ENCODE measurements at regions not wholly inside any gene's neighbourhood (a gene's known extent, or its start where the extent isn't known, plus 50 kb on each side); places are given as distances from the start of the nearest gene placed in this dataset.
"Not testable (repeated sequence)": the region's sequence is repeated elsewhere in the genome, so short reads cannot be mapped to it uniquely, and the experiment has no call there.

DNA sequence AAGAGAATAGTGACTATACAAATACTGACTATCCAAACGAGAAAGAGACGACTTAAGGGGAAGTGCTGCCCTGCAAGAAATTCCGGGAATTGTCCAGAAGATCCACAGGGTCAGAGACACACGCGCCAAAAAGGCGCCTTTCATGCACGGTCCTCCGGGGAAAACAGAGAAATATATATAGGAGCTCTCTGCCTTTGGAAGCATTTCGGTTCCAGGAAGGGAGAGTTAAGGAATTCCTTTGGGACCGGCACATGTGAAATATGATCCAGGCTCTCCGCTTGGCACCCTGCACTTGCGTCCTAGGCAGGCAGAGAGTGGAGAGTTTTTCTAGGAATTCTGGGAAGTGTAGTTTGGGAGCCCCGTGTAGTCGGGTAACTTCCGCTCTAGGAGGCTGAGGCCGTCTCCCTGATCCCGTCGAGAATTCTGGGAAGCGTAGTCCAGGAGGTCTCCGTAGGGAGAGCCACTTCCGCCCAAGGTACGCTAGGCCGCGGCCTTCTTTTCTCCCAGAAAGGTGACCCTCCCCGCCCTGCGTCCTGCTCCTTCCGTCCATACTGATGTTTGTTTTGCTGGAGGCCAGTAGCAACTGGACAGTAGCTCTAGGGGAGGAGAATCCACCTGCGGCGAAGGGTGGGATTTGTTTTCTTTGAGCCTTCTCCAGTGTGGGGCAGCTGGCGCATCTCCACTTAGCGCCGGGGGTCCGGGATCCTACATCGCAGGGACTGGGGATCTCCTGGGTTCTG, 69.4 kb upstream of the GPR39 start:
- H3K4me3 ChIP-seq (ENCODE audit: low read length, poor library complexity, severe bottlenecking); H3K79me2 ChIP-seq (ENCODE audit: insufficient read depth, low read length); H3K4me2 ChIP-seq (ENCODE audit: low read depth, low read length, poor library complexity, severe bottlenecking); H4K20me1 ChIP-seq (ENCODE audit: insufficient read depth, low read length, poor library complexity, severe bottlenecking); H3K4me1 ChIP-seq (ENCODE audit: insufficient read depth, low read length, poor library complexity, severe bottlenecking); H3K9me3 ChIP-seq (ENCODE audit: insufficient read depth, low read depth, low read length); H2AFZ ChIP-seq (ENCODE audit: low read length); H3K9me2 ChIP-seq (replicated peaks; ENCODE audit: low read depth, low read length); H3F3A ChIP-seq (ENCODE audit: low read depth); H3K9ac ChIP-seq (ENCODE audit: low read depth, low read length, poor library complexity, severe bottlenecking); H3K36me3 ChIP-seq (ENCODE audit: insufficient read depth, low read length); H3K27me3 ChIP-seq (ENCODE audit: insufficient read depth, low read length, poor library complexity, severe bottlenecking): not testable (repeated sequence)

DNA sequence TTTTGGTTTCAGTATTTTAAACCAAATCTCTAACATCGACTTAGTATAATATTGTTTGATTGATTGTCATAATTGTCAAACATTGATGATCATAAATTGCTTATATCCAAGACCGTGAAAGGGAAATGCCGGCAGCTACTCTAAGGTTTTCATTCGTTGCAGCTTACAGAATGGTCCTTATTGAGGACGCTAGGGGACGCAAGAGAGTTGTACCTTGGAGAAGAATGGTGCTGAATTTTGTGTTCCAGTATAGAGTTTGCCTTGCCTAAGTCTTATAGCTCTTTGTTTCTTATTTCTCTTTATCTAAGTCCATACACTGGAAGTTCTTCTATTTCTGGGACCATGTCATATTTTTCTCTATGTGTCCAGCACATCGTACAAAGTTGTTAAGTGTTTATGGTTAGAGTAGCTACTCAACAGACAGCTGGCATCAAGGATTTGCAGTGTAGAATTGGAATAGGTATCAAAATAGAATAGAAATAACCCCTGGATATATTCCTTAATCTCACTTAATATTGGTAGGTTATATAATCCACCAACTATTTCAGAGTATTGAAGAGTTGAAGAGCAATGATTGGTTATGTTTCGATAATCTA, 67.4 kb upstream of the GPR39 start:
- not testable (repeated sequence) for H3K9me2 ChIP-seq (replicated peaks; ENCODE audit: low read depth, low read length); H3K79me2 ChIP-seq (ENCODE audit: insufficient read depth, low read length); H3F3A ChIP-seq (ENCODE audit: low read depth); H3K9ac ChIP-seq (ENCODE audit: low read depth, low read length, poor library complexity, severe bottlenecking); H3K27me3 ChIP-seq (ENCODE audit: insufficient read depth, low read length, poor library complexity, severe bottlenecking); H3K4me3 ChIP-seq (ENCODE audit: low read length, poor library complexity, severe bottlenecking); H2AFZ ChIP-seq (ENCODE audit: low read length); H3K4me2 ChIP-seq (ENCODE audit: low read depth, low read length, poor library complexity, severe bottlenecking); H3K9me3 ChIP-seq (ENCODE audit: insufficient read depth, low read depth, low read length); H3K36me3 ChIP-seq (ENCODE audit: insufficient read depth, low read length); H4K20me1 ChIP-seq (ENCODE audit: insufficient read depth, low read length, poor library complexity, severe bottlenecking); H3K4me1 ChIP-seq (ENCODE audit: insufficient read depth, low read length, poor library complexity, severe bottlenecking)

DNA sequence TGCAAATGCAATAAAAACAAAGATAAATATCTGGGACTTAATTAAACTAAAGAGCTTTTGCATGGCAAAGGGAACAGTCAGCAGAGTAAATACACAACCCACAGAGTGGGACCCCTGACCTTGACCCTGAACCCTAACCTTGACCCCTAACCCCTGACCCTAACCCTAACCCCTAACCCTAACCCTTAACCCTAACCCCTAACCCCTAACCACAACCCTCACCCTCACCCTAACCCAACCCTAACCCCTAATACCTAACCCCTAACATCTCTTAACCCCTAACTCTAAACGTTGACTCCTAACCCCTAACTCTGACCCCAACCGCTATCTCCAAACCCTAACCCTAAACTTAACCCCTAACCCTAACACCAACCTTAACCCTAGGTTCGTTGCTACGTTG, 64.9 kb upstream of the GPR39 start:
- not testable (repeated sequence) for H3K4me3 ChIP-seq (ENCODE audit: low read length, poor library complexity, severe bottlenecking); H3K9me2 ChIP-seq (replicated peaks; ENCODE audit: low read depth, low read length); H3K4me2 ChIP-seq (ENCODE audit: low read depth, low read length, poor library complexity, severe bottlenecking)

DNA sequence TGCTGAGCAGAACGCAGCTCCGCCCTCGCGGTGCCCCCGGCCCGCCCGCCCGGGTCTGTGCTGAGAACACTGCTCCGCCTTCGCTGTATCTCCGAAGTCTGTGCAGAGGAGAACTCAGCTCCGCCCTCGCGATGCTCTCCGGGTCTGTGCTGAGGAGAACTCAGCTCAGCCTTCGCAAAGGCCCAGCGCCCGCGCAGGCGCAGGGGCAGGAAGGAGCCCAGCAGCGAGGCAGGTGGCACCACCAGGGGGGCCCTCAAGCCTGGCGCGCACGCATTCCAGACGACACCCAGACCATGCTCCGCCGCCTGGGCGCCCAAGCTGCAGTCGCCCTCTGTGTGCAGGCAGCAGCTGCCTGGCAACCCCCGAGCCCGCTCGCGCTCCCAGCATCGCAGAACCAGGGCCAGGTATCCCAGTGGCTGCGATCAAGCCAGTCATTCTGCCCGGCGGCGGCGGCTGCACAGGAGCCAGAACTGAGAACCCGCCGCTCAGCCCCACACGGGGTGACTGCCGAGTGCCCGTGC, 64.1 kb upstream of the GPR39 start:
- H3K79me2 ChIP-seq (ENCODE audit: insufficient read depth, low read length); H3K9ac ChIP-seq (ENCODE audit: low read depth, low read length, poor library complexity, severe bottlenecking); H3K27me3 ChIP-seq (ENCODE audit: insufficient read depth, low read length, poor library complexity, severe bottlenecking); H2AFZ ChIP-seq (ENCODE audit: low read length); H4K20me1 ChIP-seq (ENCODE audit: insufficient read depth, low read length, poor library complexity, severe bottlenecking); H3K36me3 ChIP-seq (ENCODE audit: insufficient read depth, low read length); H3F3A ChIP-seq (ENCODE audit: low read depth); H3K9me2 ChIP-seq (replicated peaks; ENCODE audit: low read depth, low read length); H3K4me1 ChIP-seq (ENCODE audit: insufficient read depth, low read length, poor library complexity, severe bottlenecking); H3K4me2 ChIP-seq (ENCODE audit: low read depth, low read length, poor library complexity, severe bottlenecking); H3K4me3 ChIP-seq (ENCODE audit: low read length, poor library complexity, severe bottlenecking); H3K9me3 ChIP-seq (ENCODE audit: insufficient read depth, low read depth, low read length): not testable (repeated sequence)

More for the DNA sequence above, 64.9 kb upstream of the GPR39 start:
- not testable (repeated sequence) for H3K9ac ChIP-seq (ENCODE audit: low read depth, low read length, poor library complexity, severe bottlenecking); H3K36me3 ChIP-seq (ENCODE audit: insufficient read depth, low read length); H3K27me3 ChIP-seq (ENCODE audit: insufficient read depth, low read length, poor library complexity, severe bottlenecking); H3K9me3 ChIP-seq (ENCODE audit: insufficient read depth, low read depth, low read length); H4K20me1 ChIP-seq (ENCODE audit: insufficient read depth, low read length, poor library complexity, severe bottlenecking); H3K4me1 ChIP-seq (ENCODE audit: insufficient read depth, low read length, poor library complexity, severe bottlenecking); H2AFZ ChIP-seq (ENCODE audit: low read length); H3K79me2 ChIP-seq (ENCODE audit: insufficient read depth, low read length); H3F3A ChIP-seq (ENCODE audit: low read depth)

GRCh38 chr2:132353380-132353779, 63.2 kb upstream of the GPR39 start:
- not testable (repeated sequence) for H3K9ac ChIP-seq (ENCODE audit: low read depth, low read length, poor library complexity, severe bottlenecking); H3K4me2 ChIP-seq (ENCODE audit: low read depth, low read length, poor library complexity, severe bottlenecking)

GRCh38 chr2:132360964-132361363, 55.6 kb upstream of the GPR39 start:
- H3F3A ChIP-seq (ENCODE audit: low read depth); H3K9me2 ChIP-seq (replicated peaks; ENCODE audit: low read depth, low read length); H3K36me3 ChIP-seq (ENCODE audit: insufficient read depth, low read length); H3K9me3 ChIP-seq (ENCODE audit: insufficient read depth, low read depth, low read length); H3K27me3 ChIP-seq (ENCODE audit: insufficient read depth, low read length, poor library complexity, severe bottlenecking); H3K4me2 ChIP-seq (ENCODE audit: low read depth, low read length, poor library complexity, severe bottlenecking); H4K20me1 ChIP-seq (ENCODE audit: insufficient read depth, low read length, poor library complexity, severe bottlenecking); H2AFZ ChIP-seq (ENCODE audit: low read length); H3K79me2 ChIP-seq (ENCODE audit: insufficient read depth, low read length); H3K4me1 ChIP-seq (ENCODE audit: insufficient read depth, low read length, poor library complexity, severe bottlenecking); H3K4me3 ChIP-seq (ENCODE audit: low read length, poor library complexity, severe bottlenecking); H3K9ac ChIP-seq (ENCODE audit: low read depth, low read length, poor library complexity, severe bottlenecking): not testable (repeated sequence)

More at GRCh38 chr2:132353380-132353779, 63.2 kb upstream of the GPR39 start:
- H3K27me3 ChIP-seq (ENCODE audit: insufficient read depth, low read length, poor library complexity, severe bottlenecking); H3K9me3 ChIP-seq (ENCODE audit: insufficient read depth, low read depth, low read length); H3K36me3 ChIP-seq (ENCODE audit: insufficient read depth, low read length); H3K4me1 ChIP-seq (ENCODE audit: insufficient read depth, low read length, poor library complexity, severe bottlenecking); H3K9me2 ChIP-seq (replicated peaks; ENCODE audit: low read depth, low read length); H2AFZ ChIP-seq (ENCODE audit: low read length); H3K79me2 ChIP-seq (ENCODE audit: insufficient read depth, low read length); H4K20me1 ChIP-seq (ENCODE audit: insufficient read depth, low read length, poor library complexity, severe bottlenecking); H3K4me3 ChIP-seq (ENCODE audit: low read length, poor library complexity, severe bottlenecking); H3F3A ChIP-seq (ENCODE audit: low read depth): not testable (repeated sequence)

DNA sequence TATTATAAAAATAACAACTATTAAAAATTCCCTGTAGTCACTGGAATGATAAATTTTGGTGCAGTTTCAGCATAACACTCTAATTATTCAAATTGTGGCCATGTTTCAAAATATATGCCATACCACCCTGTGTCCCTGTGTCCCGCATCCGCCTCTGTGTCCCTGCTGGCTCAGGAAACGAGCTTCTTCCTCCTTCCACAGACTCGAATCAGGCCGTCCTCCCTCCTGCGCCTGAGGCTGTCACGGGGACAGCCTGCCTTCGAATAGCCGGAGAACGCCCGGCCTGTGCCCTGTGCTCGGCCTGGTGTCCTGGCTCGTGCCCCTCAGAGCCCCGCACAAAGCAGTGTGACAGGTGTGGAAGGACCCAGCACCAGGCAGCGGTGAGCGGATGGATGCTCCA, 55.1 kb upstream of the GPR39 start:
- H3K79me2 ChIP-seq (ENCODE audit: insufficient read depth, low read length); H3K4me3 ChIP-seq (ENCODE audit: low read length, poor library complexity, severe bottlenecking); H3K9ac ChIP-seq (ENCODE audit: low read depth, low read length, poor library complexity, severe bottlenecking); H3K9me2 ChIP-seq (replicated peaks; ENCODE audit: low read depth, low read length); H3K36me3 ChIP-seq (ENCODE audit: insufficient read depth, low read length); H3K9me3 ChIP-seq (ENCODE audit: insufficient read depth, low read depth, low read length); H3F3A ChIP-seq (ENCODE audit: low read depth); H3K4me1 ChIP-seq (ENCODE audit: insufficient read depth, low read length, poor library complexity, severe bottlenecking); H3K27me3 ChIP-seq (ENCODE audit: insufficient read depth, low read length, poor library complexity, severe bottlenecking); H4K20me1 ChIP-seq (ENCODE audit: insufficient read depth, low read length, poor library complexity, severe bottlenecking); H3K4me2 ChIP-seq (ENCODE audit: low read depth, low read length, poor library complexity, severe bottlenecking); H2AFZ ChIP-seq (ENCODE audit: low read length): not testable (repeated sequence)

Measured in Loucy (cell line).